ENCODE measurements at regions not wholly inside any gene's neighbourhood (a gene's known extent, or its start where the extent isn't known, plus 50 kb on each side); places are given as distances from the start of the nearest gene placed in this dataset.
"Not testable (repeated sequence)": the region's sequence is repeated elsewhere in the genome, so short reads cannot be mapped to it uniquely, and the experiment has no call there.

DNA sequence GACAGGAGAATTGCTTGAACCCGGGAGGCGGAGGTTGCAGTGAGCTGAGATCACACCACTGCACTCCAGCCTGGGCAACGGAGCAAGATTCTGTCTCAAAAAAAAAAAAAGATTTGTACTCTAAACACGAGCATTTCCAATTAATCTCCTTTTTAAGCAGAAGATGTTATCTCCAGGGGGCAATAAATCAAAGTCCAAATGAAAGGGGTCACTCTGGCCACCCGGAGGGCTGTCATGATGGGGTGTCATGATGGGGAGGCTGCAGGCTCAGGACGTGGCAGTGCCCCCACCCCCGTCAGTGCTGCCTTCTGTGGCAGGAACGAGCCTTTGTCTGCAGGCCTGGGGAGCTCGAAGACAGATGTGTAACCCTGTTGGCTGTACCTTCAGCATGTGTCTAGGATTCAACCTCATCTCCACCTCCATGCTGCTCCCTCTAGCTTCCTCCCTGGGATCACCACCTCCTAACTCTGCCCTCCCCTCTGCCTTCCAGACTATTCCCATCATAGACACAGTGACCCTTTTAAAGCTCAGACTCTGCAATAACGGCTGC lies 76.9 kb upstream of the YWHAQ start:
- FAIRE-seq = no peak

DNA sequence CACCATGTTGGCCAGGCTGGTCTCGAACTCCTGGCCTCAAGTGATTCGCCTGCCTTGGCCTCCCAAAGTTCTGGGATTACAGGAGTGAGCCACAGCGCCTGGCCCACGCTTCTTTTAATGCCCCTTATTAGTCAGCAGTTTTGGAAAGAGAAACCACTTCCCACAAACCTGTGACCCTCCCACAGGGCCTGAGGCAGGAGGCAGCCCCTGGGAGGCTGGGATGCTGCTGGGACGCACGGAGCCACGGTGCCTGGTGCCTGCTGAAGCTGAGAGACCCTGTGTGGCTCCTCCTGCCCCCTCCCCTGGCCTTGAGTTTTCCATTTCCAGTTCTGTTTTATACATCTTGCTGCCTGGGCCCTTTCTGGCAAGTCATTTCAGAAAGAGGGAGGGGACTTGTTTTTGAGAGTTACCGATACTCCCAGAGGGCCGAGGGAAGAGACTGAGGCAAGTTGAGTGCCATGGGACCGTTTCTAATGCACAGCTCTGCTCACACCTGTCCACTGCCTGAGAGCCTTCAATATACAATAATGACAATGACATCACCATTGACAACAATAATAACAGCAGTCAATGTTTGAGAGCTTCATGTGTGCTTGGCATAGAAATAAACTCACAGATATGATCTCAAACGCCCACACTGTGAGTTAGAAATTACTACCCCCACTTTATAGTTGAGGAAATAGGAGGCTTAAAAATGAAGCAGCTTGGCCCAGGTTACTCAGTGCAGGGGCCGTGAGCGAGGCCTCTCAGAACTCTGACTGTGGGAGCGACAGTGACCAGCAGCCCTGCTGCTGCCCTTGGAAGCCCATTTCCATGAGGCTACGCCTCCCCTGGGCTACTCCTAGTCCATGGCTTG lies 78.1 kb upstream of the YWHAQ start:
- no peak for FAIRE-seq
- DNase-seq (ENCODE audit: low spot score in 2 of 2) = no peak

More for the DNA sequence above, 76.9 kb upstream of the YWHAQ start:
- no peak for DNase-seq (ENCODE audit: low spot score in 2 of 2)

DNA sequence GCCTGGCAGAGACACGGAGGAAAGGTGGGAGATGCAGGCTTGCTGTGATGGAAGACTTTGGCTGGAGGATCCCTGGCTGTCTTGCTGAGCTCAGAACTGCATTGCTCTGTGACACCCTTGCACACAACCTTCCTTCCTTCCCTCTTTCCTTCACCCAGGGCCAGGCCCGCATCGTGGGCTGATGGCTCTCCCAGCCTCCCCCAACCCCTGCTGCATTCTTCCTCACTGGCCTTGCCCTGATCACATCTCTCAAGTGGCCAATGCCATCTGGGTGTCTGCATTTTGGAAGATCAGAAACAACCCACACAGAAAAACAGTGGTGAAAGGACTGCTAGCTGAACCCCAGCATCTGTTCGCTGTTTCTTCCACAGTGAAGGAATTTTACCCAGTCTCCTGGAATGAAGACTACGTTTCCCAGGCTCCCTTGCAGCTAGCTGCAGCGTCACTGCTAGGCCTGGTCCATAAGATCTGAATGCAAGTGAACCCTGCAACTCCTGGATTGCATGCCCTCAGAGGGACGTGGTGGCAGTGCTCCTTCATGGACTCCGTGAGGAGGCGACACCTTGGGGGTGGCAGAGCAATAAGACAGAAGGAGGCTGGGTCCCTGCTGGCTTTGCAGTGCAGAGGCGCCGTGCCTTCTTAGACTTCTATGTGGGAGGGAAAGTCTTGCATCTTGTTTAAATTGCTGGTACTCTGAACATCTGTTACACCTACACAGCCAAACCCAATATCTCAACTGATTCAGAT lies 78.9 kb upstream of the YWHAQ start:
- DNase-seq (ENCODE audit: low spot score in 2 of 2) = no peak
- FAIRE-seq = no peak

DNA sequence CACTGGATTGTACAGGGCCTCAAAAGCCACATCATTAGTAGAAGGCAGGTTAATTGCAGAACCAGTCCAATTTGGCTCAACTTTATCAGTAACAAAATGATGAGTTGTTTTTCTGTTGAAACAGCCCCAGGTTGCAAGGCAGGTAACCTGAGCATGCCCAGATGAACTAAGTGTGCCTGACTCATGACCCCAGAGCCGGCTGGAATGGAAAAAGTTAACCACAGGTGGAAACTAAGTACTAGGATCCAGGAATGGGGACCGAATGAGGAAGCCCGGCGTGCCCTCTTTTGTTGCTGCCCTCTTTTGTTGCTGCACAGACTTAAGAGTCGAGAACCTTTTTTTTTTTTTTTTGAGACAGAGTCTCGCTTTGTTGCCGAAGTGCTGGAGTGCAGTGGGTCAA lies 79.5 kb upstream of the YWHAQ start:
- no peak for FAIRE-seq

DNA sequence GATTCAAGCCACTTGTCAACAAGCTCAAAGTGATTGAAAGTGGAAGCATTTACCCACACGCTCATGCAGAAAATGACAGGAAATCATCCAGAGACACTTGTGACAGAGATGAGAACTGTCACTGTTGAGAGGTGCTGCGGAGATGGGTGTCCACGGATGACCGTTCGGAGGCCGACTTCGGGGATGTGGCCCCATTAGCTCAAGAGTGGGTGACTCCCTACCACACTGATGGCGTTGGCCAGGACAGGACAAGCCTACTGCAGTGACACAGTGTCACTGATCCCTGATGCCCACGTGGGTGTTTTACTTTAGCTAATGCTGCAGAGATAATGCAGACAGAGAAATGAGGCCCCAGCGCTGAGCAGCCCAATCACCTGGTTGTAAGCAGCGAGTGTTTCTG lies 81.5 kb upstream of the YWHAQ start:
- FAIRE-seq = no peak
- DNase-seq (ENCODE audit: low spot score in 2 of 2) = no peak

More for the DNA sequence above, 79.5 kb upstream of the YWHAQ start:
- DNase-seq (ENCODE audit: low spot score in 2 of 2) = no peak

DNA sequence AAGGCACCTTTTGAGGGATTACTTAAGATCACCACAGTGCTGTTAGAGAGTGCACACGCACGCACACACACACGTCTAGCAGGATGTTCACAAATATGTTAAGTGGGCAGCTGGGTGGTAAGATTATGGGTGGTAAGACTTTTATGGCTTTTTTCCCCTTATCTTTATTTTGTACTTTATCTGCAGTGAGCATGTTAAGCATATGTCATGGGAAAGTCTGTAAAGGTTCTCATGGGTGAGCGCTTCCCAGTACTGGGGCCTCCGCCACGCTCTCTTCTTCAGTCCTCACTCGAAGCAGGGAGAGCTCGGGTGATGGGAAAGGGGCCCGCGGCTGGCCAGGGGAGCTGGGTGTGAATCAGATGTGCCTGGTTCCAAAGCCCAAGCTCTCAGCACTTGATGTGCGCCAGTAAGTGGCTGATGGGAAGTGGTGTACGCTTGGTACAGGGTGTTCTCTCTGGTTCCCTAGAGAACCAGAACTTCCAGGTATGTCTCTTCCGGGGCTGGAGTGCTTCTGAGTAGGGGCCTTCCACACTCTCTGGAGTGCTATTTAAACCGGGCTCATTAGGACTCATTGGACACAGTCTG lies 83.9 kb upstream of the YWHAQ start:
- FAIRE-seq (no peak), DNase-seq (ENCODE audit: low spot score in 2 of 2) (no peak)

DNA sequence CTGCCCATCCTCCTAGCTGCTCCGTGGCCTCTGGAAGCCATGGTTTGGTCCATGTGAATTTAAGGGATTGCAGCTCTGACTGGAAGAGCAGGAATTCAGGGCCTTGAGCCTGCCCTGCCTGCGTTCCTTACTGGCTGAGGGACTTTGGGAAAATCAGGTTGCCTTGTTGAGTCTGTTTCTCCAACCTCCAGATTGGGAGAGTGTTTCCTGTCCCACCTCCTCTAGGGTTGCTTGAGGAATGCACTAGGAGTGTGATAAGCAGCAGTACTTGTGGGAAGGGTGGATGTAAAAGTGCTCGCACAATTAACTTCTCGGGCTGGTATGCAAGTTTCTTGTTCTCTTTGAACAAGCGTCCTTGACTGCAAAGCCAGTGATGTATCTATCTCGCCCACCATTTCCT lies 84.4 kb upstream of the YWHAQ start:
- DNase-seq (ENCODE audit: low spot score in 2 of 2) (no peak), FAIRE-seq (no peak)

DNA sequence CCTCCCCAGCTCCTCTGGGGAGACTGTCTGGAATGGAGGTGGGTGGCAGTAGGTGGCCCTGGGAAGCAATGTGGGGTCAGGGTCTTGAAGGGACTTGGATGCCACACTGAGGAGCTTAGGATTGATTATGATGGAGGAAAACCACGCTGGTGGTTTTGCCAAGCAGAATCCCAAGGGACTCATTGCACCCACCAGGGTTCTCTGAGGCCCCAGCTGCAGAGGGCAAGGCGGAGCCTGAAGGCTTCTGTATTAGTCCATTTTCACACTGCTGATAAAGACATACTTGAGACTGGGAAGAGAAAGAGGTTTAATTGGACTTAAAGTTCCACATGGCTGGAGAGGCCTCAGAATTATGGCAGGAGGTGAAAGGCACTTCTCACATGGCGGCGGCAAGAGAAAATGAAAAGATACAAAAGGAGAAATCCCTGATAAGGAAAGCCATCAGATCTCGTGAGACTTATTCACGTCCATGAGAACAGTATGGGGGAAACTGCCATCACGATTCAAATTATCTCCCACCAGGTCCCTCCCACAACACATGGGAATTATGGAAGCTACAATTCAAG lies 87.2 kb upstream of the YWHAQ start:
- DNase-seq (ENCODE audit: low spot score in 2 of 2) (no peak), FAIRE-seq (no peak)

DNA sequence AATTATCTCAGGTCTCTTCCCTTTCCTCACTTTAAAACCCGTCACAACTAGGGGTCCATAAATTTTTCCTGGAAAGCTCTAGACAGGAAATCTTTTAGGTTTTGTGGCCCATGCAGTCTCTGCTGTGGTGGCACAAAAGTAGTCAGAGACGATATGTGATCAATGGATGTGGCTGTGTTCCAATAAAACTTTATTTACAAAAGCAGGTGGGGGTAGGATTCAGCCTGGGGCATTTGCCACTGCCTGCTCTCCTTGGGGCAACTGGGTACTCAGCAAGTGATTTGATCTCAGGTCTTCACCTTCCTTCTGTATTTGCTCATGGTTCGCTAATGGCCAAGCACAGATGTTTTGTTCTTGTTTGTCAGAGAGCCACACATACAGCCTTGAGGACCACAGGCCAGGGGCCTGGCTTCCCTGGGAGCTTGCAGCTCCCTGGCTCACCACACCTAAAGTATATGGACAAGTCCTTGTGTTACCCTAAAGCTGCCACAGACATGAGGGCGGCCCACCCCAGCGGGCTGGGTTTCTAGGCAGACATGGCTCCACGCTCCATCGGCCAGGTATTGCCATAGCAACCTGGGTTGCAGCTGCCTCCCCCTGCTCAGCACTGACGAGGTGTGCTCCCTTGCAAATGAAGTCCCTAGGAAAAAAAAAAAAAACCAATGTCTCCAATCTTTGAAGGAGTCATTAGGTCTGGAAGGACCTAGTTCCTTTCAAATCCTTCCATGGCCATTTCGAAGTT lies 89.7 kb upstream of the YWHAQ start:
- FAIRE-seq (no peak), DNase-seq (ENCODE audit: low spot score in 2 of 2) (no peak)

DNA sequence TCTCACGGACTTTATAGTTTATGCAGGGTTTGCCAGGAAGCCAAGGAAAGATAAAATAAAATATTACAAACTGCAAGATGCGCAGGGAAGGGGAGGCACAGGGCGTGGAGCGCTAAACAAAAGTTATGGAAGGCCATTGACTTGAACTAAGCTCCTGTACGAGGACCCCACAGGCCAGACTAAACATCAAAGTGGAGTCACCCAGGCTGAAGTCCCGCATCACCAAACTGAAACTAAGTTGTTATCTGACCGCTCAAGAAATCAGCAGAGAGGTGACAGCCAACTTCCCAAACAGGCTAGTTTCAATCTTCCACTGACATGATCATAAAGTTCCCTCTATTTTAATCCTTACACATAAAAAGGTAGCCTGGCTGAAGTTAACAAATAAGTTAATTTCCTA lies 90.5 kb upstream of the YWHAQ start:
- FAIRE-seq (no peak), DNase-seq (ENCODE audit: low spot score in 2 of 2) (no peak)

DNA sequence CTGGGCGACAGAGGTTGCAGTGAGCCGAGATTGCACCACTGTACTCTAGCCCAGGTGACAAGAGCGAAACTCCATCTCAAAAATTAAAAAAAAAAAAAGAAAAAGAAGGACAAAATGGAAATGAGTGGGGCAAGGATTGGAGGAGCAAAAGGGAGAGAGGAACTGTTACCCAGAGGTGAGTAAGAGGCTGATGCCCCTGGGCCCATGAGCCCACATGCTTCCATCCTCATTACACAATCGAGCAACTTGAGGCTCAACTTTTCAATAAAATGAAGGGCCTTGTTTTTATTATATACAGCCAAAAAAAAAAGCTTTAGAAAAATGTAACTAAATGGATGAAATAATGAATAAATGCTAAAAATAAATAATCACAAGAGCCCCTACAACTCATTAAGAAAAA lies 91.7 kb upstream of the YWHAQ start:
- no peak for FAIRE-seq
- DNase-seq (ENCODE audit: low spot score in 2 of 2) = no peak

DNA sequence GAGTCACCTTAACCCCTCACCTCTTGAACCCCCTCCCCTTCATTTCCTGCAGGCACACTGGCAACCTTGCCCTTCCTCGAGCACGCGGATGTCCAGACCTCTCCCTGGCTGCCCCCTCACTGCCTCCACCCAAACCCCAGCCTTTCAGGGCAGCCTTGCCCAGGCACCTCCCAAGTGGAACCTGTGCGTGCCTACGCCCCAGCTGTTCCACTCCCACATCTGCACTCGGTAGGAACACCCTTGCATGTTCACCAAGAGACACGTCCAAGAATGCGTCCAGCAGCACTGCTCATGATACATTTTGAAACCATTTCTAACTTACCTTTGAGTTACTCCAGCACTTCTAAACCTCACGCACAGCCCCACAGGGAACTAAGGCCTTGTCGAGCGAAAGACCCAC lies 93.8 kb upstream of the YWHAQ start:
- no peak for FAIRE-seq
- no peak for DNase-seq (ENCODE audit: low spot score in 2 of 2)

DNA sequence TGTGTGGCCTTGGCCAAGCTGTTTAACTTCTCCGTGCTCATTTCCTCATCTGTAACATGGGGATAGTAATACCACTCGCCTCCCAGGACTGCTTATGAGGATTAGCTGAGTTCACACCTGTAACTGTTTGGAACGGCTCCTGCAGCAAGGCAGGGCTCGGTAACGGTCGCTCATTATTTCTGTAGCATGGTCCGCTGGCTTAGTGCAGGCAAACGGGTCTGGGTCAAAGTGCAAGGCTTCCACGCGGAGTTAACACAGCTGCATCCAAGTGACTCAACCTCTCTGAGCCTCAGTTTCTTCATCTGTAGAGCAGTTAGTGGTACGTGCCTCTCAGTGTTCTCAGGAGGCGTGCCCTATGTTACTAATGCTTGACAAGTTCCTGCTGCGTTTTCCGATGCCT lies 94.3 kb upstream of the YWHAQ start:
- no peak for DNase-seq (ENCODE audit: low spot score in 2 of 2)
- FAIRE-seq = no peak

DNA sequence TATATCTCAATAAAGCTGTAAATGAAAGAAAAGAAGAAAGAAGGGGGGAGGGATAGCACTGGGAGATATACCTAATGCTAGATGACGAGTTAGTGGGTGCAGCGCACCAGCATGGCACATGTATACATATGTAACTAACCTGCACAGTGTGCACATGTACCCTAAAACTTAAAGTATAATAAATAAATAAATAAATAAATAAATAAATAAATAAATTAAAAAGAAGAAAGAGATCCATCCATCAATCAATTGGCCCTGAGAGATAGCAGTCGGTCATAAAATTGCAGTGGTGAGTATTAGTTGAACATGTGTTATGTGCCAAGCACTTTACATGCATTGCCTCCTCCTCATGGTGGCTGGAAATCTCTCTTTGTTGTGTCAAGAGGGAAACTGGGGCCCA lies 95.2 kb upstream of the YWHAQ start:
- not testable (repeated sequence) for FAIRE-seq; DNase-seq (ENCODE audit: low spot score in 2 of 2)

DNA sequence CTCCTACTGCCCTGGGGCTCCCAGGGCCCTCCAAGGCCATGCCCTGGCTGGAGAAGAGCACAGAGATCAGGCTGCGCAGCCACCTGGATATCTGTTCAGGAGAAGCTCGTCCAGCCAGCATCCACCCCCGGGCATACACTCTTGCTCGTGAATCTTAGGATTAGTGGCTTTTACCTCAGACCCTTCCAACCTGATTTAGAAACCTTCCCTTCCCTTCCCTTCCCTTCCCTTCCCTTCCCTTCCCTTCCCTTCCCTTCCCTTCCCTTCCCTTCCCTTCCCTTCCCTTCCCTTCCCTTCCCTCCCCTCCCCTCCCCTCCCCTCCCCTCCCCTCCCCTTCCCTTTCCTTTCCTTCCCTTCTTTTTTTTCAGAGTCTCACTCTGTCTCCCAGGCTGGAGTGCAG lies 99.7 kb upstream of the YWHAQ start:
- FAIRE-seq; DNase-seq (ENCODE audit: low spot score in 2 of 2): not testable (repeated sequence)

DNA sequence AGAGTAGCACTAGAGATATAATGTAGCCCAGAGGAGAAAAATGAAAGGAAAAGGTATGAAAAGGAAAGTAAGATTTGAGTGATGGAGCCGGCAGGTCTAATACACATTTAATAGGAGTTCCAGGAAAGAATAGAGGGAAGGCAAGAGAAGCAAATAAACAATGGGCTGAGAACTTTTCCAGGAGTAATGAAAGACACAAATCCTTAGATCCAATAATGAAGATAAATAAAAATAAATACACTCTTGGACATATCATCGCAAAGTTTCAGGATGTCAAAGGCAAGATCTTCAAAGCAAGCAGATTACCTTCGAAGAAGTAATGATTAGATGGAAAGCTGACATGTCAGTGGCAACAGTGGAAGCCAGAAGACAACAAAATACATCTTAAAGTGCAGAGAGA lies 102.0 kb upstream of the YWHAQ start:
- DNase-seq (ENCODE audit: low spot score in 2 of 2) (no peak), FAIRE-seq (no peak)

DNA sequence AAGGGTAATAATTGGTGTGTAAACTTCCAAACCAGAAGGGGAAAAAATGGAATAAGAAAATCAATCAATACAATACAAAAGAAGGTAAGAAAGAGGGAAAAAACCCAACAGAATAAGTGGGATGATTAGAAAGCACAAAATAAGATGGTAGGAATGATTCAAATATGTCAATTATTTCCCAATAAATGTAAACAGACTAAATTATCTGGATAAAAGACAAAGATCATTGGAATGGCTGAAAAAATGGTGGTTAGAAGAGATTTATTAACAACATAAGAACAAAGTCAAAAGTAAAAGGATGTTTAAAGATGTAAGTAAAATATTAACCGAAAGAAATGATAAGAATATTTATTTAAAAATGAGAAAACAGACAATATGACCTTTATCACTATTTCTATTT lies 103.5 kb upstream of the YWHAQ start:
- FAIRE-seq (peak; percentile 60), DNase-seq (ENCODE audit: low spot score in 2 of 2) (no peak)

DNA sequence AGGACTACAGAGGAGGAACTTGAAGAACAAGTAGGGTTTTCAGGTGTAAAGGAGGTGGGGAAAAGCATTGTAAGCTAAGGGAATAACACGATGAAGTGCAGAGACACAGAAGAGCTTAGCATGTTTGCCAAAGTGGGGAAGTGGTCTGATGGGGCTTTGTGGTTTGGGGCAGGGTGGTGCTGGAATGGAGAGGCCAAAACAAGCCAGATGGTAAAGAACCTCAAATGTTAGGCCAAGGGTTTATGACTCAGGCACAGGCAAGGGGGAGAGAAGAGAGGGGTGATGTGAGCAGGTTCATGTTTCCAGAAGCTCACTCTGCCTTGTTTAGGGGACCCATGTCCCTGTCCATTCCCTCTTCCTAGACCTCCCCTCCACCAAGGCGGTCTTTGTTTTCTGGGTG lies 104.5 kb upstream of the YWHAQ start:
- FAIRE-seq (no peak), DNase-seq (ENCODE audit: low spot score in 2 of 2) (no peak)

DNA sequence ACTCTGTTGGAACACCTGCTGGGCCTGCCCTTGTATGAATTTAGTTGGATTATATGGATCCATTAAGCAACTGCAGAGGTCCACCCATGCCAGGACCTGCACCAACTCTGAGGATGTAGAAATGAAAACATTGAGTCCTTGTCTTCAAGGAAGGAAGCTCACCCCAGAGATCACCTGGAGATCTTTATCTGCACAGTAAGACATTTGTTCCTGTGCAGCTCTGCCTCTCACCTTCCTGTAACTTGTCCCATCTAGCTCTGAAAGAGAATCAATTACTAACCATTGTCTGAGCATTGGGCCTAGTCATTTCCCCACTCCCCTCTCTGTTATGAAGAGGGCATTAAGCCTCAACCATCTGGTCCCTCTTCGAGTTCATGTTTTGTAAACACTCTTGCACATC lies 105.2 kb upstream of the YWHAQ start:
- DNase-seq (ENCODE audit: low spot score in 2 of 2) = no peak
- no peak for FAIRE-seq

All from frontal cortex (tissue), 3 donors.